ENCODE measurements at regions not wholly inside any gene's neighbourhood (a gene's known extent, or its start where the extent isn't known, plus 50 kb on each side); places are given as distances from the start of the nearest gene placed in this dataset.

DNA sequence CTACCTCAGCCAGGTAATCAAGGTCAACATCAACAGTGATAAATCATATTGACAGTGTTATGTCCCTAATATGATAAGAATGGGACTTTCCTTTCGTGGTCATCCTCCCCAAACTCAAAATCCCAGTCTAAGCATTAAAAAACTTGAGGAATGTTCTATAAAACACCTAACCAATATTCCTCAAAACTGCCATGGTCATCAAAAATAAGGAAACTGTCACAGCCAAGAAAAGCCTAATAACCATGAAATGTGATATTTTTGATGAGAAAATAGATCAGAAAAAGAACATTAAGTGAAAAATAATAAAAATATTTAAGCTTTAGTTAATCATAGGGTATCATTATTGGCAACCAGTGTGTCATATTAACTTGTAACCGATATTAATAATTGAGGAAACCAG lies 232.1 kb upstream of the ATP10B start:
- intact Hi-C loops (cut with DNase I; ENCODE audit: low total_unique reads), result no loop called here
- Histone ChIP-seq H3K4me1 (no peaks in the 10 kb centered on the region), H3K27ac (no peak overlapping the region), H3K9me3 (no peaks in the 10 kb centered on the region), H3K4me3 (no peak overlapping the region), H3K27me3 (no peaks in the 10 kb centered on the region), H3K36me3 (no peaks in the 10 kb centered on the region)
- TF ChIP-seq, protein P1, sequence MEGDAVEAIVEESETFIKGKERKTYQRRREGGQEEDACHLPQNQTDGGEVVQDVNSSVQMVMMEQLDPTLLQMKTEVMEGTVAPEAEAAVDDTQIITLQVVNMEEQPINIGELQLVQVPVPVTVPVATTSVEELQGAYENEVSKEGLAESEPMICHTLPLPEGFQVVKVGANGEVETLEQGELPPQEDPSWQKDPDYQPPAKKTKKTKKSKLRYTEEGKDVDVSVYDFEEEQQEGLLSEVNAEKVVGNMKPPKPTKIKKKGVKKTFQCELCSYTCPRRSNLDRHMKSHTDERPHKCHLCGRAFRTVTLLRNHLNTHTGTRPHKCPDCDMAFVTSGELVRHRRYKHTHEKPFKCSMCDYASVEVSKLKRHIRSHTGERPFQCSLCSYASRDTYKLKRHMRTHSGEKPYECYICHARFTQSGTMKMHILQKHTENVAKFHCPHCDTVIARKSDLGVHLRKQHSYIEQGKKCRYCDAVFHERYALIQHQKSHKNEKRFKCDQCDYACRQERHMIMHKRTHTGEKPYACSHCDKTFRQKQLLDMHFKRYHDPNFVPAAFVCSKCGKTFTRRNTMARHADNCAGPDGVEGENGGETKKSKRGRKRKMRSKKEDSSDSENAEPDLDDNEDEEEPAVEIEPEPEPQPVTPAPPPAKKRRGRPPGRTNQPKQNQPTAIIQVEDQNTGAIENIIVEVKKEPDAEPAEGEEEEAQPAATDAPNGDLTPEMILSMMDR (IDR thresholded peaks at IDR 0.05), result no peak
- no peak for DNase-seq

DNA sequence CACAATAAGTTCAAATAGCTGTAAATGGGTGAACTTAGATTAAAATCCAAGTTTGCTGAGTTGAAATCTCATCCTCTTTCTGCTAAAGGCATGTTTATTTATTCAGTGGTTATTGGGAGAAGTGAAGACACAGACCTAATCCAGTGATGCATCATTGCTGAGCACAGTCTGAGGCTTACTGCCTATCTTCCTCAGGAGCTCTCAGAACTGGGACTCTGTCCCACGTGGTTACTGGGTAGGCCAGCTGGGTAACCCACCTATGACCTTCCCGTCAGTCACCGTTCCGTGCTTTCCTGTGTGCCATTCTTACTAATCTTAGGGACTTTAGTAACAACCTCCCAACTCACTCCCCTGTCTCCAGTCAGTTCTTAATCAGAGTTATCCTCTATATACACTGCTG lies 226.8 kb upstream of the ATP10B start:
- Histone ChIP-seq H3K9me3 (no peaks in the 10 kb centered on the region), H3K4me3 (no peak overlapping the region), H3K4me1 (no peaks in the 10 kb centered on the region), H3K27me3 (no peaks in the 10 kb centered on the region), H3K36me3 (no peaks in the 10 kb centered on the region), H3K27ac (no peak overlapping the region)
- TF ChIP-seq, protein P1 (IDR thresholded peaks at IDR 0.05), result no peak
- intact Hi-C loops (cut with DNase I; ENCODE audit: low total_unique reads), result no loop called here
- no peak for DNase-seq

DNA sequence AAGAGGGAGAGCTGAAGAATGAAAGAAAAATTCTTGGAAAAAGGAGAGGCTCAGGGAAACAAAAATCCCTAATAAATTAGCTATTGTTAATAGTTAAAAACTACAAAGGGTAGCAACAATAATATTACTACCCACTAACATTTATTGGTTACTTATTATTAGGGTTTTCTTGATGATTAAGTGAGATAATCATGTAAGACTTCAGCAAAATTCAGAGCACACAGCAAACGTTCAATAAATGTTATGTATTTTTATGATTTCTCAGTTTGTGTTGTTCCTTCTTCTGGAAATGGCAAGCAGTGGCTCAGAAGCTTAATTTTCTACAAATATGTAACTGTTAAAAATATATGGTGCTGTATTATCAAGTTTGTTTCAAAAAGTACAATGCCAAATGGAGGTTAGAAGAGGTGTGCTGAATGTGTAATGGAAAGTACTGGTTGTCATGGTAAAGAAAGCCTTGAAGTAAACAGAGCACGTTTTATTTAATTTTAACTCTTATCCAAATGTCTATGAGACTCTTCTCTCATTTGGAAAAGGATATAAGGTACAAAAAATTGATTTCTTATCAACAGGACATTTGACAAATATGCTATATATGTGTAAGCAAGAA lies 226.0 kb upstream of the ATP10B start:
- no peak overlapping the region for H3K4me3 ChIP-seq
- TF ChIP-seq, protein P1 (IDR thresholded peaks at IDR 0.05), result no peak
- DNase-seq, result no peak
- no peak overlapping the region for H3K27ac ChIP-seq
- H3K27me3 ChIP-seq, result no peaks in the 10 kb centered on the region
- intact Hi-C loops (cut with DNase I; ENCODE audit: low total_unique reads), result no loop called here
- H3K4me1 ChIP-seq, result no peaks in the 10 kb centered on the region
- no peaks in the 10 kb centered on the region for H3K36me3 ChIP-seq
- H3K9me3 ChIP-seq, result no peaks in the 10 kb centered on the region

DNA sequence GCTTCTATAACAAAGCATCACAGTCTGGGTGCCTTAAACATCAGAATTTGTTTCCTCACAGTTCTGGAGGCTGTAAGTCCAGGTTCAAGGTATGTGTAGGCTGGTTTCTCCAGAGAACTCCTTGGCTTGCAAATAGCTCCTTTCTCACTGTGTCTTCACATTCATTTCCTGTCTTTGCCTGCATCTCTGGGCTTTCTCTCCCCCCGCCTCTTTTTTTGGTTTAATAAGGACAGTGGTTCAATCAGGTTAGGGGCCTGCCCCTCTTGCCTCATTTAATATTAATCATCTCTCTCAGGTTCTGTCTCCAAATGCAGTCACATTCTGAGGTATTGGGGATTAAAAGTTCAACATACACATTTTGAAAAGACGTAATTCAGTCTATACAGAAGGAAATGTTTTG lies 225.5 kb upstream of the ATP10B start:
- no peaks in the 10 kb centered on the region for H3K36me3 ChIP-seq
- no peaks in the 10 kb centered on the region for H3K9me3 ChIP-seq
- TF ChIP-seq, protein P1 (IDR thresholded peaks at IDR 0.05), result no peak
- H3K4me1 ChIP-seq, result no peaks in the 10 kb centered on the region
- DNase-seq, result no peak
- no peaks in the 10 kb centered on the region for H3K27me3 ChIP-seq
- intact Hi-C loops (cut with DNase I; ENCODE audit: low total_unique reads), result no loop called here
- H3K4me3 ChIP-seq, result no peak overlapping the region
- no peak overlapping the region for H3K27ac ChIP-seq

DNA sequence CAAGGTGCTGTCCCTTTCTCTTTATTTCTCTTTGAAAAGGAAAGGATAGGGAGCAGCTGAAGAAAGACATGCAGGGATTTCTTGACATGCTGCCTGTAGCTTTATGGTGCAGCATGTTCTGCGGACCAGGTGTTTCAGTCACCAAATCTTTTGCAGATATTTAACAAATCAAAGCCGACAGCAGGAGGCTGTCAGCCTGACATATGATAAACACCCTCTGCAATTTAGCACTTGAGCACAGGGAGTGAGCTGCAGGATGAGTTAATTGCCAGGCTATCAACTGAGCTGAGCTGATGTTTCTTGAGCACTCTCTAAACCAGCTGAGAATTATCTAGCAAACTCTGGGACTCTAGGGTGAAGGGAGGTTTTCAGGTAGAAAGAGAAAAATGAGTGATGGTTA lies 212.8 kb upstream of the ATP10B start:
- Histone ChIP-seq H3K27me3 (no peaks in the 10 kb centered on the region), H3K4me3 (no peak overlapping the region), H3K27ac (no peak overlapping the region), H3K36me3 (no peaks in the 10 kb centered on the region), H3K9me3 (no peaks in the 10 kb centered on the region), H3K4me1 (no peaks in the 10 kb centered on the region)
- TF ChIP-seq, protein P1 (IDR thresholded peaks at IDR 0.05), result no peak
- DNase-seq, result no peak
- intact Hi-C loops (cut with DNase I; ENCODE audit: low total_unique reads), result no loop called here

DNA sequence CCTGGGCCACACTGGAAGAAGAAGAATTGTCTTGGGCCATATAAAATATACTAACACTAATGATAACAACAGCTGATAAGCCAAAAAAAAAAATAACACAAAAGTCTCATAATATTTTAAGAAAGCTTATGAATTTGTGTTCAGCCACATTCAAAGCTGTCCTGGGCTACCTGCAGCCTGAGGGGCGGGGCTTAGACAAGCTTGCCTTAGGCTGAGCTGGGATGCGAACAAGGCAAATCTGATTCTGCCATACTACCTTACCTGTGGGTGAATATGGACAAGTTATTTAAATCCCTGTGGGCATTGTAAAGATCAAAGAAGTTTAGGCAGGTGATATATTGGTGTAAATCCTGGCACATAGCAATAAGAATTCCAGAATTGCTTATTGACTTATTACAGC lies 212.3 kb upstream of the ATP10B start:
- DNase-seq, result no peak
- Histone ChIP-seq H3K9me3 (no peaks in the 10 kb centered on the region), H3K27ac (no peak overlapping the region), H3K27me3 (no peaks in the 10 kb centered on the region), H3K36me3 (no peaks in the 10 kb centered on the region), H3K4me1 (no peaks in the 10 kb centered on the region), H3K4me3 (no peak overlapping the region)
- TF ChIP-seq, protein P1 (IDR thresholded peaks at IDR 0.05), result no peak
- intact Hi-C loops (cut with DNase I; ENCODE audit: low total_unique reads), result no loop called here

Data from tibial artery (tissue), 4 donors.